Testis (tissue), 2 donors: ENCODE measurements at regions not wholly inside any gene's neighbourhood (a gene's known extent, or its start where the extent isn't known, plus 50 kb on each side); places are given as distances from the start of the nearest gene placed in this dataset.

Source experiments
- DNase-seq: peaks from one replicate; pipeline ENCODE4 v3.0.0-alpha.2; 2019
- H3K27ac ChIP-seq, 2 donors: fragments of 200-600 bp; sonication (generic); one replicate each; pipeline ENCODE4 v1.5.1; 2019
- H3K27me3 ChIP-seq: fragments of 200-600 bp; sonication (generic); one replicate; pipeline ENCODE4 v1.5.1; 2019
- H3K36me3 ChIP-seq: fragments of 200-600 bp; sonication (generic); one replicate; pipeline ENCODE4 v1.5.1; 2017; ENCODE audit warnings: low read depth; ENCODE audit errors: missing control alignments
- H3K4me1 ChIP-seq: fragments of 200-600 bp; sonication (generic); one replicate; pipeline ENCODE4 v1.5.1; 2019
- H3K4me3 ChIP-seq, 2 donors: fragments of 200-600 bp; sonication (generic); one replicate each; pipeline ENCODE4 v1.5.1; 2017 to 2019
- H3K9me3 ChIP-seq: fragments of 200-600 bp; sonication (generic); one replicate; pipeline ENCODE4 v1.5.1; 2017
- POLR2A ChIP-seq: fragments of 450-650 bp; IDR thresholded peaks from one replicate; pipeline ENCODE4 v1.6.1; 2017; ENCODE audit warnings: antibody characterized with exemption, mild to moderate bottlenecking, moderate library complexity
- WGBS, 2 donors: methylation state at CpG; one replicate each; pipeline ENCODE4 v1.1.5; 2018; 5-methylcytosine and 5-hydroxymethylcytosine counted together
- intact Hi-C: fragments of 100-400 bp; cut with DNase I; formaldehyde crosslinking; loops from one replicate; pipeline ENCODE4 v1.15.1; 2023; ENCODE audit warnings: low total_unique reads
- TF ChIP-seq, protein P1 (sequence below), 3 experiments: fragments of 450-650 bp in 2 of 3; fragments of 200-600 bp in 1 of 3; sonication (generic) in 1 of 3; IDR thresholded peaks; one replicate each; pipeline ENCODE4 v1.5.1; 2016 to 2019; ENCODE audit warnings: antibody characterized with exemption in 3 of 3, mild to moderate bottlenecking in 2 of 3, moderate library complexity in 1 of 3

DNA sequence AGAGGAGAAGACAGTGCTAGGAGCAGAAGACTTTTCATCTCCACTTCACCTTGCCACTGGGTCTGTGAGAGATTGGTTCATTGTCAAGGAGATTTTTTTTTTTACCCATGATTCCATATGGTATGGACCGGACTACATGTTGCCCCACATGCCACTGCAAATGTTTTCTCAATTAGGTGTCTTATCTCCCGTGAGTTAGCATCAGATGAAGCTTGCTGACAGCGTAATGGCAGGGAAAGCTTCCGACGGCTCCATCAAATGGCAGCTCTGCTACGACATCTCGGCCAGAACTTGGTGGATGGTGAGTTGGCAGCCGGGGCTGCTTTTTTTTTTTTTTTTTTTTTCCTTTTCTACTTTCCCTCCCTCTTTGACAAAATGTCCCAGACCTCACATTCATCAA, 217.2 kb upstream of the NFIA start:
- no peaks in the 10 kb centered on the region for H3K9me3 ChIP-seq
- TF ChIP-seq POLR2A = no peak
- TF ChIP-seq, protein P1, sequence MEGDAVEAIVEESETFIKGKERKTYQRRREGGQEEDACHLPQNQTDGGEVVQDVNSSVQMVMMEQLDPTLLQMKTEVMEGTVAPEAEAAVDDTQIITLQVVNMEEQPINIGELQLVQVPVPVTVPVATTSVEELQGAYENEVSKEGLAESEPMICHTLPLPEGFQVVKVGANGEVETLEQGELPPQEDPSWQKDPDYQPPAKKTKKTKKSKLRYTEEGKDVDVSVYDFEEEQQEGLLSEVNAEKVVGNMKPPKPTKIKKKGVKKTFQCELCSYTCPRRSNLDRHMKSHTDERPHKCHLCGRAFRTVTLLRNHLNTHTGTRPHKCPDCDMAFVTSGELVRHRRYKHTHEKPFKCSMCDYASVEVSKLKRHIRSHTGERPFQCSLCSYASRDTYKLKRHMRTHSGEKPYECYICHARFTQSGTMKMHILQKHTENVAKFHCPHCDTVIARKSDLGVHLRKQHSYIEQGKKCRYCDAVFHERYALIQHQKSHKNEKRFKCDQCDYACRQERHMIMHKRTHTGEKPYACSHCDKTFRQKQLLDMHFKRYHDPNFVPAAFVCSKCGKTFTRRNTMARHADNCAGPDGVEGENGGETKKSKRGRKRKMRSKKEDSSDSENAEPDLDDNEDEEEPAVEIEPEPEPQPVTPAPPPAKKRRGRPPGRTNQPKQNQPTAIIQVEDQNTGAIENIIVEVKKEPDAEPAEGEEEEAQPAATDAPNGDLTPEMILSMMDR (IDR thresholded peaks at IDR 0.05) = no peak
- no peaks in the 10 kb centered on the region for H3K27me3 ChIP-seq
- no peaks in the 10 kb centered on the region for H3K36me3 ChIP-seq
- H3K27ac ChIP-seq = no peak overlapping the region
- DNase-seq = no peak
- intact Hi-C loops = no loop called here
- no peak overlapping the region for H3K4me3 ChIP-seq
- WGBS, 2 donors = 65 to 92% methylated on average over 8 of the region's 8 CpGs
- H3K4me1 ChIP-seq = peaks cover 11% of the 10 kb centered on the region

DNA sequence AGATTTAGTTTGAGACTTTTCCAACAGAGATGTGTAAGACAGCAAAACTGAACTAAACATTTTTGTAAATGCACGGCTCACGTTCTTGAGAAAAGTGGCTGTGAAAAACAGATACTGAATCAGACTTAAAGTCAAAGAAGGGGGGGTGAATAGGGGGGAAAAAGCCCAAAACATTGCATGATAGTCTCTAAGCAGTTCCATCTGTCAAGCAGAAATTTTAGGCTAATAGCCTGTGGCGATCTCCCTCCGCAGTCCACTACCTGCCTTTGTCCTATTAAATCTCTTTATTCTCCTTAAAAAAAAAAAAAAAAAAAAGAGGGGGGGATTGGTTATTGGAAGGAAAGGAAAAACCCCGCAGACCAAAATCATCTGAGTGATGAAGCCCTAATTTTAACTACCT, 217.6 kb upstream of the NFIA start:
- no peak for DNase-seq
- no peaks in the 10 kb centered on the region for H3K9me3 ChIP-seq
- intact Hi-C loops = no loop called here
- no peaks in the 10 kb centered on the region for H3K36me3 ChIP-seq
- TF ChIP-seq, protein P1 (IDR thresholded peaks at IDR 0.05) = no peak
- no peak for TF ChIP-seq POLR2A
- no peak overlapping the region for H3K4me3 ChIP-seq
- peaks cover 11% of the 10 kb centered on the region for H3K4me1 ChIP-seq
- H3K27ac ChIP-seq = no peak overlapping the region
- H3K27me3 ChIP-seq = no peaks in the 10 kb centered on the region
- 81 to 85% methylated on average over 5 of the region's 5 CpGs for WGBS, 2 donors

DNA sequence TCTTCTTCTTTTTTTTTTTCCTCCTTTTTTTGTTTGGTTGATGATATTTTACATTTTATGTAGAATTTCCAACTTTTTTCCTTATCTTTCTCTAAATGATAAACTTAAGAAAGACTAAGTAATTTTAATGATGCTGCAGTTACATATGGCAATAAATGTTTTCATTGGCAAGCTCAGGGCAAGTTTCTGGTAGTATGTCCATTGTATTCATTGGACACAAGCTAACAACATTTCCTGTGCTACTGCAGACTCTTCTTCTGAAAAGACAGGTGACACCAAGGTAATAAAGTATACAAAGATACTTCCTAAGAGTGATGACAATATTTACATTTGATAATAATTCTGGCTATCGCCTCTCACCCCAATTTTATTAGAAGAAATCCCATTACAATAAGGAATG, 219.2 kb upstream of the NFIA start:
- Histone ChIP-seq H3K4me1 (peaks cover 11% of the 10 kb centered on the region), H3K27ac (no peak overlapping the region), H3K9me3 (no peaks in the 10 kb centered on the region), H3K36me3 (no peaks in the 10 kb centered on the region), H3K4me3 (no peak overlapping the region), H3K27me3 (no peaks in the 10 kb centered on the region)
- intact Hi-C loops = no loop called here
- DNase-seq = no peak
- TF ChIP-seq, protein P1 (IDR thresholded peaks at IDR 0.05) = no peak
- no peak for TF ChIP-seq POLR2A
- WGBS, 2 donors = 88 to 98% methylated on average over 1 of the region's 1 CpG

DNA sequence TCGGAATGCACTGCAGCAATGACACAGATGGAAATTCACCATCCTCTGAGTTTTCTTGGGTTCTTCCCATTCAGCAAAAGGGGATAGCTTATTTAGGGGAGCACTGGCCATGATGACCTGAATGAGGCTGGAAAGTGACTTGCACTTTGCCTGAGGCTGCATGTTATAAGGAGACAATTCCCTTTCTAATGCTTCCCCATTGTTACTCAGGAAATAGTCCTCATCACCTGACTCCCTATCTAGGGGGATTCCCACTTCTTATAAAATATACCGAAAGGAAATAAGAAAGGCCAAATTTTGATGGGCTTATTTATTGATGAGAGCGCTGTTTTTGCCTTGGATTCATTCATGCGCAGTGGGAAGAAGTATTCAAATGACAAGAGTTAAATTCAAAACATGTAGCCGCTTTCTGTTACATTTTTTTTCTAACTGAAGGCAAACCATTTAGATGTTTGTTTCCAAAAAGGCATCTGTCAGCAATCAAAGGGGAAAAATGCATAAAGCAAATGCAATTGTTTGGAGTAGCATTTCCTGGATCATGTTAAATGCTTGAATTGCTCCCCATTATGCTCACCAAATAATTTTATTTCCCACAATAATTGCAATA, 220.3 kb upstream of the NFIA start:
- WGBS, 2 donors = 89 to 92% methylated on average over 5 of the region's 5 CpGs
- peaks cover 11% of the 10 kb centered on the region for H3K4me1 ChIP-seq
- intact Hi-C loops = no loop called here
- H3K27me3 ChIP-seq = no peaks in the 10 kb centered on the region
- TF ChIP-seq, protein P1 (IDR thresholded peaks at IDR 0.05) = no peak
- no peak for TF ChIP-seq POLR2A
- no peak overlapping the region for H3K4me3 ChIP-seq
- H3K9me3 ChIP-seq = no peaks in the 10 kb centered on the region
- H3K27ac ChIP-seq = no peak overlapping the region
- H3K36me3 ChIP-seq = no peaks in the 10 kb centered on the region
- no peak for DNase-seq

DNA sequence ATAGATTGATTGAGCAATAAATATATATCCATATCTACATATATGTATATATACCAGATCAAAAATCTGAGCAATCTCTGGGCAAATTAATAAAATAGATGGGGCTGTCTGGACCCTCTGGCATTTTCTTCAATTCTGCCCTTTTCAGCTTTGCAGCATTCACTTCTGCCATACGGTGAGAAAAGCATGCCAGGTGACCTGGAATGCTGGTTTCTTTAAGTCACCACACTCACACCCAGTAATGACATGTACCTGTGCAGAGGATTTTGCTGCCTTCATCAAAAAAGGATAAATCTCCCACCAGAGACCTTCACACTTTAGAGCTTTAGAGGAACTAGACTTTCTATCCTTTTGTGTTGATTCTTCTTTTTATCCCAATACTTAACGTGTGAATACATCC, 223.2 kb upstream of the NFIA start:
- WGBS, 2 donors = 77 to 94% methylated on average over 2 of the region's 2 CpGs
- Histone ChIP-seq H3K27me3 (no peaks in the 10 kb centered on the region), H3K4me1 (no peaks in the 10 kb centered on the region), H3K4me3 (no peak overlapping the region), H3K27ac (no peak overlapping the region), H3K36me3 (no peaks in the 10 kb centered on the region), H3K9me3 (no peaks in the 10 kb centered on the region)
- no peak for DNase-seq
- no peak for TF ChIP-seq POLR2A
- TF ChIP-seq, protein P1 (IDR thresholded peaks at IDR 0.05) = no peak
- intact Hi-C loops = no loop called here
